22Rv1 (cell line): ENCODE measurements at regions not wholly inside any gene's neighbourhood (a gene's known extent, or its start where the extent isn't known, plus 50 kb on each side); places are given as distances from the start of the nearest gene placed in this dataset.

Experiments
- CTCF ChIP-seq: fragments of 450-650 bp; IDR thresholded peaks from 2 replicates; pipeline ENCODE4 v1.5.1; 2017; ENCODE audit warnings: mild to moderate bottlenecking
- ZFX ChIP-seq: fragments of 450-650 bp; IDR thresholded peaks from 2 replicates; pipeline ENCODE4 v1.6.1; 2017; ENCODE audit warnings: antibody characterized with exemption, borderline replicate concordance

GRCh38 chr1:82564333-82564732 lies 763.6 kb downstream of the ADGRL2 start:
- no peak for TF ChIP-seq CTCF
- TF ChIP-seq ZFX, result no peak
